ENCODE measurements at regions not wholly inside any gene's neighbourhood (a gene's known extent, or its start where the extent isn't known, plus 50 kb on each side); places are given as distances from the start of the nearest gene placed in this dataset.
"Not testable (repeated sequence)": the region's sequence is repeated elsewhere in the genome, so short reads cannot be mapped to it uniquely, and the experiment has no call there.

- CTCF ChIA-PET: no interaction called here
- POLR2A ChIA-PET: no interaction called here
Observed at GRCh38 chr5:145585443-145586148, 249.5 kb downstream of the PRELID2 start.

DNA sequence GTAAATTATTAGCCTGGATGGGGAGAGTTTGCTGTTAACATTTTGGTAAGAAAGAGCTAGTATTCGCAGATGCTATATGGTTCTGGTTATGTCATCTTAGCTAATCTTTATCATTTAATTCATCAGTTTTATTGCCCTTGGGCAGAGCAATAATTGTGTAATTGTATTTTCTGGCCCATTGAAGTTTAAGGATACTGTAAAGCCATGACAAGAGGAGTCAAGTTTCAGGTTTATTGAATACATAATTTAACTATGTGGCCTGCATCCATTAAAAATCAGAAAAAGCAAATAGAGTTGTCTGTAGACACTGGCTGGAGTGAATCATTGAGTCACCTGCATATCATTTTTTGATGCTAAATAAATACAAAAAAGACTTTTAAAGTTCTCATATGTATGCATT is 255.8 kb downstream of the PRELID2 start:
- CTCF ChIA-PET: no interaction called here
- POLR2A ChIA-PET: no interaction called here

- ChIA-PET CTCF (no interaction called here), POLR2A (no interaction called here)
Observed at GRCh38 chr5:145574889-145575573, 260.1 kb downstream of the PRELID2 start.

- POLR2A ChIA-PET: no interaction called here
- CTCF ChIA-PET: no interaction called here
Observed at GRCh38 chr5:145568581-145568980, 266.6 kb downstream of the PRELID2 start.

- ChIA-PET CTCF (no interaction called here), POLR2A (no interaction called here)
Observed at GRCh38 chr5:145562931-145563330, 272.2 kb downstream of the PRELID2 start.

- CTCF ChIA-PET: no interaction called here
- POLR2A ChIA-PET: no interaction called here
Observed at GRCh38 chr5:145558288-145558687, 276.9 kb downstream of the PRELID2 start.

- ChIA-PET POLR2A (no interaction called here), CTCF (no interaction called here)
Observed at GRCh38 chr5:145557345-145557744, 277.8 kb downstream of the PRELID2 start.

GRCh38 chr5:145554399-145554798 is 280.7 kb downstream of the PRELID2 start:
- CTCF ChIA-PET: no interaction called here

GRCh38 chr5:145553177-145553576 is 282.0 kb downstream of the PRELID2 start:
- POLR2A ChIA-PET: no interaction called here
- CTCF ChIA-PET: no interaction called here

More at GRCh38 chr5:145554399-145554798, 280.7 kb downstream of the PRELID2 start:
- POLR2A ChIA-PET: interaction anchor here (0.6 kb wide), 1 partner anchor 410 kb away, joined by 4 read pairs; no protein-coding TSS in a partner anchor

GRCh38 chr5:145551714-145552113 is 283.4 kb downstream of the PRELID2 start:
- ChIA-PET CTCF (no interaction called here), POLR2A (no interaction called here)

- ChIA-PET CTCF (no interaction called here), POLR2A (no interaction called here)
Observed at GRCh38 chr5:145548097-145548496, 287.0 kb downstream of the PRELID2 start.

- ChIA-PET POLR2A (no interaction called here), CTCF (no interaction called here)
Observed at GRCh38 chr5:145544401-145544800, 290.7 kb downstream of the PRELID2 start.

GRCh38 chr5:145543968-145544367 is 291.2 kb downstream of the PRELID2 start:
- CTCF ChIA-PET: no interaction called here
- POLR2A ChIA-PET: no interaction called here

- ChIA-PET POLR2A (no interaction called here), CTCF (no interaction called here)
Observed at GRCh38 chr5:145540375-145540774, 294.8 kb downstream of the PRELID2 start.

DNA sequence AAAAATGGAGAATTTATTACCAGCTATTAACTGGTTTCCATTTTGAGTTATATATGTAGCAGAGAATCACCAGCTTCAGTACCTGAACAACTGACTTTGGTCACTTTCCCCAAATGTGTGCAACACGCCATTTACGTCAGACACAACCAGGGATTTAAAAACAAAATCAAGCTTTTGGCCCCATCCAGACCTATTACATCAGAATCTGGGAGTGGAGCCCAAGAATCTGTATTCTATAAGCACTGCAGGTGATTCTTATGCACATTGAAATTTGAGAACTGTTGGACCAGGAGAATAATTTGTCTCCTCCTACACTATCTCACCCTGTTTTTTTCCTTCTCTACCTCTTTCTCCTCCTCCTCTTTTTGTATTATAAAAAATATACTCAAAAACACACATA is 295.9 kb downstream of the PRELID2 start:
- CTCF ChIA-PET: no interaction called here
- POLR2A ChIA-PET: no interaction called here

- POLR2A ChIA-PET: no interaction called here
- CTCF ChIA-PET: no interaction called here
Observed at GRCh38 chr5:145536133-145536532, 299.0 kb downstream of the PRELID2 start.

DNA sequence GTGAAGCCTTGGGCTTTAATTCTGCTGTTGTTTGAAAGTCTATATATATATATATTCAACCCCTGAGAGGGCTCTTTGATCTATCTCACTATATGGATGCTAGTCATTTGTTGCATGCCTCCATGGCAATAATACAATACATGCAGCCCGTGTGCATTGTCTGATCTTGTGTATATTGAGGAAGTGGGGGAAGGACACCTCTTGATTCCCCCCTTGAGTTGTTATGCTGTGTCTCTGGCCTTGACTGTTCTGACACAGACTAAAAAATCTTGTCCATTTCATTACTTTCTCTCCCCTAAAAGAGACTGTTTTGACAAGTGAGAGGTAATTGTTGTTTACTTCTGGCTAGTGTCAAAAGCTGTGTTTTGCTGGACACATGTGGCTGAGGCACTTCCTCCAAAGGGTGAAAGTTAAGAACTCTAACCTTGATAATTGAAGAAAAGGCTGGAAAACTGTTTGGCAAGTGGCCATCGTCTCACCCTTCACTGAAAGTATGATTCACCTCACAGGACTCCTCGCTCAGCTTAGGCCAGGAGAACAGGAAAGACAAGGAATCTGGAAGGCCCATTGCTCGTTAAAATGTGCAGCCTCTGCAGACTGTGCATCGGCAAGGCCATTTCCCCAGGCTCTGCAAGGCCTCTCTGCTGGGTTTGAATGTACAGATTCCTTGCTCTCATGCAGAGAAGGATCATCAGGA is 304.0 kb downstream of the PRELID2 start:
- ChIA-PET CTCF (no interaction called here), POLR2A (no interaction called here)

DNA sequence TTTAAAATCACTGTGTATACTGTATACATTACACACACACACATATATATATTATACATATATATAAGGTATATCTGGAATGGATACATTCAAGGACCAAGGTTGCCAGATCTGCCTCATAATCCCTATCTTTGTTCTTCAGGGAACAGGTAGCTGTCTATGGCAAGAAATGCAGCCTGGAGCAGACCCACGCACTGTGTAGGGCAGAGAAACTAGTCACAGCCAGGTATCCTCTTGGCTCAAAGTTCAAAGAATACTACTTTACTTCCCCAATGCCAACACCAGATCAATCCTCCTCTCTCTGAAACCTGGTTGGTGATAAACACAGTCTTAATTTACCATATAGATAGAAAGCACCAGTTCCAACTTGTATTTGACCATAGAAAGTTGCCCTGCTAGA is 313.6 kb downstream of the PRELID2 start:
- ChIA-PET CTCF (no interaction called here), POLR2A (no interaction called here)

DNA sequence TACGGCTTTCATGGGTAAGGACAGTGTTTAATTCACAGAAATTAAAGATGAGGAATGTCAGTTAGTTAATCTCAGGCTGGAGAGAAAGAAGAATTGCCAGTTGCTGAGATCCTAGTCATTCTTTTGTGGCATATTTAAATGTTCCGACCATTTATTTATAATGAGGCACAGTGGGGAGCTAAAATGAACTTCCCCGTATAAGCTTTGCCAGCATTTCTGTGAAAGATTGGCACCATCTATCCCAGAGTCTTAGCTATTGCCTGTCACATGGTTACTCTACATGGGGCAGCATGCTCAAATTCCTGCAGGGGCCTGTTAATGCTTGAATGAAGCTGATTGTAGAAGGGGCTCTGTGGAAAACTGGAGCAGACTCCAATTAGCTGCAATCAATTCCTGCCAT is 314.1 kb downstream of the PRELID2 start:
- CTCF ChIA-PET: no interaction called here

DNA sequence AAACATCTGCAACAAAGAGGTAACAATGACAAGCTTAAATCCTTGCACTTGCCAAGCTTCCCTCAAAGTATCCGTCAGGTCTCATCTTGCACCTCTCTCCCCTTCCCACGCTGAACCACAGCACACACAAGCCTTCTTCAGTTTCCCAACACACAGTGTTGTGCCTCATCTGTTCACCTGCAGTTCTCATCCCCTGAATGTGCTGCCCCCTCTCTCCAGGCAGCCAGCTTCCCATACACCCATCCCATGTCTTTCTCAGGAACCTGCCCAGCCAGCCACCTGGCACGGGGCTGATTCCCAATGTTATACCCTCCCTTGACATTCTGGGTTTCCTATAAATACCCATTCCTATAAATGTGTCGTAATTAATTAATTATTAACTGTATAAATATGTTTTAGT is 314.8 kb downstream of the PRELID2 start:
- ChIA-PET CTCF (no interaction called here), POLR2A (no interaction called here)

More for the DNA sequence above, 314.1 kb downstream of the PRELID2 start:
- POLR2A ChIA-PET: no interaction called here

- CTCF ChIA-PET, POLR2A ChIA-PET: not testable (repeated sequence)
Observed at GRCh38 chr5:145517588-145517987, 317.6 kb downstream of the PRELID2 start.

Data from activated CD8-positive, alpha-beta memory T cell treated with anti-CD3 and anti-CD28 coated beads for 36 hours (primary cell).